ENCODE measurements at regions not wholly inside any gene's neighbourhood (a gene's known extent, or its start where the extent isn't known, plus 50 kb on each side); places are given as distances from the start of the nearest gene placed in this dataset.

- TF ChIP-seq ZNF274 (IDR thresholded peaks at IDR 0.05; ENCODE audit: low read depth, low read length) (no peak), SUZ12 (IDR thresholded peaks at IDR 0.05; ENCODE audit: extremely low read depth, insufficient read depth, insufficient read length) (no peak)
Measured at GRCh38 chr20:53846640-53847039, 223.8 kb downstream of the BCAS1 start.
